Omental fat pad (tissue), 3 donors: ENCODE measurements at regions not wholly inside any gene's neighbourhood (a gene's known extent, or its start where the extent isn't known, plus 50 kb on each side); places are given as distances from the start of the nearest gene placed in this dataset.

ENCODE experiments used
- ATAC-seq: fragments of 150-250 bp; one replicate; pipeline ENCODE4 v1.9.1; 2016; ENCODE audit warnings: mild to moderate bottlenecking, moderate library complexity; ENCODE audit not compliant: low FRiP score
- DNase-seq: peaks from one replicate; pipeline ENCODE4 v3.0.0-alpha.2; 2019; ENCODE audit warnings: low spot score
- CTCF ChIP-seq, 3 donors: fragments of 450-650 bp; IDR thresholded peaks; one replicate each; pipeline ENCODE4 v1.5.1; 2016 to 2017; ENCODE audit warnings: antibody characterized with exemption in 3 of 3, mild to moderate bottlenecking in 3 of 3, moderate library complexity in 2 of 3

GRCh38 chr10:78390051-78390450 lies 356.4 kb downstream of the RPS24 start:
- ATAC-seq (no peak), DNase-seq (no peak)
- TF ChIP-seq CTCF (IDR thresholded peaks at IDR 0.05): no peak

- DNase-seq (no peak), ATAC-seq (no peak)
- TF ChIP-seq CTCF (IDR thresholded peaks at IDR 0.05): no peak
These were observed 357.2 kb downstream of the RPS24 start for GRCh38 chr10:78390817-78391216.

- ATAC-seq: no peak
- no peak for DNase-seq
- TF ChIP-seq CTCF (IDR thresholded peaks at IDR 0.05): no peak
These were observed 357.9 kb downstream of the RPS24 start for GRCh38 chr10:78391585-78391984.

DNA sequence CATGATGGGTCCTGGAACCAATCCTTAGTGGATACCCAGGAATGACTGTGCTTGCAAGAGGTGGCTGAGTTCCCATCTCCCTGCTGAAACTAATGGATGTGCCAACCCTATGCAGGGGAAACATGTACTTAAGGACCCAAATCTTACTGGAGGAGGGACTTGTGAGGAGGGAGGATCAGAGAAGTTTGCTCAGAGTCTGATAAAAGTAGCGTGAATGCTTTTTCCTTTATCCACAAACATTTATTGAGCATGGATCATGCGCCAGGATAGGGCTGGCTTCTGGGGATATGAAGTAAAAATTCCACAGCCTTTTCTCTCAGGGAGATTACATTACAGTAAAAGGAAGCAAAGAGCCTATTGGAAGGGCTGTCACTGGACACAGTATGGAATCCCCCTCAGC lies 358.5 kb downstream of the RPS24 start:
- no peak for DNase-seq
- ATAC-seq: no peak
- TF ChIP-seq CTCF (IDR thresholded peaks at IDR 0.05): no peak

DNA sequence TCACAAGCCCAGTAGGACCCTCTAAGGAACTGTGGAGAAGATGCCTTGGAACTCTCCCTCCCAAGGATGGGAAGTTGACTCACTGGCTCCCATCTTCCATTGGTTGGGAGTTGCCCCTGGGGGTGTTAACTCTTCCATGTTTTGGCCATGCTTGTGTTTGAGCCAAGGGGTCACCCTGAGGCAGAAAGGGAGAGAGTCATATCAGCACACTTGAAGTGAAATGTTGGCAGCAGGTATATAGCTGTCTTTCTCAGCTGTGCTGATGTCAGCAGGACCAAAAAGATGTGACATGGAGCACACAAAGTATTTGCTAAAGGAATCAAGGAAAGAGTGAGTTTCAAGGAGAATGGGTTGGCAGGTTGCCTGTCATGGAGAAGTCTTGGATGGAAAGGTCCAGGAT lies 359.4 kb downstream of the RPS24 start:
- no peak for TF ChIP-seq CTCF (IDR thresholded peaks at IDR 0.05)
- DNase-seq (no peak), ATAC-seq (no peak)

- no peak for TF ChIP-seq CTCF (IDR thresholded peaks at IDR 0.05)
- no peak for DNase-seq
- no peak for ATAC-seq
These were observed 360.4 kb downstream of the RPS24 start for GRCh38 chr10:78394047-78394446.

DNA sequence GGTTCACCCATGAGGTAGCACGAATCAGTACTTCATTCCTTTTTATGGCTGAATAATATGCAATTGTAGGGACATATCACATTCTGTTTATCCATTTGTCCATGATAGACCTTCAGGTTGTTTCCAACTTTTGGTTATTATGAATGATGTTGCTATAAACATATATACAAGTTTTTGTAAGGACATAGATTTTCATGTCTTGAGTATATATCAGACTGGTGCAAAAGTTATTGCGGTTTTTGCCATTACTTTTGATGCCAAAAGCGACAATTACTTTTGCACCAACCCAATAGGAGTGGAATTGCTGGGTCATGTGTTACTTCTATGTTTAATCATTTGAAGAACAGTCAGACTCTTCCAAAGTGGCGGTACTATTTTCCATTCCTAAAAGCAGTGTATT lies 361.5 kb downstream of the RPS24 start:
- DNase-seq: no peak
- no peak for ATAC-seq
- no peak for TF ChIP-seq CTCF (IDR thresholded peaks at IDR 0.05)
